ENCODE measurements at regions not wholly inside any gene's neighbourhood (a gene's known extent, or its start where the extent isn't known, plus 50 kb on each side); places are given as distances from the start of the nearest gene placed in this dataset.

DNA sequence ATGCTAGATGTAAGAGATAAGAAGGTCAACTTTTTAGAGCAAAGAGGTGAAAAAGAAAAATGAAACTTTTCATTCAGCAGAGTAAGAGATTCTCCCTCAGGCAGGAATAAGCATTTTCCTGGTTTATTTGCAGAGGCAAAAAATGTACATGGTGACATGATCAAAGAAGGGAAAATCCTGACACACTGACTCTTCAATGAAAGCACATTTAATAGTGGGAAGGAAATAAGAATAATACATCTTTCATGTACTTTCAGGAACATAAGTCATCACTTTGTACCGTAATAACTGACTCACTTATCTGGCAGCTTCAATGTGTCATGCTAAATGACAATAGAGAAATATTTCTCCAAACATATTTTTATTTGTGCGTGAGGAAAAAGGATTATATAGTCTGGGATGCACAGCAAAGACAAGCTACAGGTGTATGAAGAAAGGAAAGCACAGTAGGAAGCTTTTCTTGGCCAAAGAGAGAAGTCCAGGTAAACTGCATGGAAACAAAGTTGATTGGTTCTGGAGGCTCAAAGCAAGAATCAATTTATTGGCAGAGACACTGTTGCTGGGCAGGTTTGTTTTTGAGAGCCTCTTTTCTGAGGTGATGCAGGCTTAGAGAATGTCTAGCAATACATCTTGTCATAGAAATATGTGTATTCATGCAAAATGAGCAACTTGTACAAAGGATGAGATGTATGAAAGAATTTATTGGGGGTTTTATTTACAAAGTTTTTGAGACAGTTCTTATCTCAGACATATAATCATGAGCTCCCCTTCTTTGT lies 1409.0 kb downstream of the PLA2G4A start:
- no peak for DNase-seq

DNA sequence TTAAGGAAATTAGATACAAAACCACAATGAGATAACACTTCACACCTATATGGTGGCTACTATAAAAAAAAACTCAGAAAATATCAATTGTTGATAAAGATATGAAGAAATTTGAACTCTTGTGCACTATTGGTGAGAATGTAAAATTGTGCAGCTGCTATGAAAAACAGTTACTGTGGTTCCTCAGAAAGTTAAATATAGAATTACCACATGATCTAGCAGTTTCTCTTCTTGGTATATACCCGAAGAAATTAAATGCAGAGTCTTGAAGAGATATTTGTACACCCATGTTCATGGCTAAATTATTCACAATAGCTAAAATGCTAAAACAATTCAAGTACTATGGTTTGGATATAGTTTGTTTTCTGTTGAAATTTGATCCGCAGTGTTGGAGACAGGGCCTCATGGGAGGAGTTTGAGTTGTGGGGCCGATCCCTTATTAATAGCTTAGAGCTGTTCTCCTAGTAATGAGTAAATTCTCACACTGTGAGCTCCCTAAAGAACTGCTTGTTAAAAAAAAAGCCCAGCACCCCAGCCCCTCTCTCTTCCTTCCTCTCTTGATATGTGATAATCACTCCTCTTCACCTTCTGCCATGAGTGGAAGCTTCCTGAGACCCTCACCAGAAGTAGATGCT lies 1412.1 kb downstream of the PLA2G4A start:
- DNase-seq = no peak

DNA sequence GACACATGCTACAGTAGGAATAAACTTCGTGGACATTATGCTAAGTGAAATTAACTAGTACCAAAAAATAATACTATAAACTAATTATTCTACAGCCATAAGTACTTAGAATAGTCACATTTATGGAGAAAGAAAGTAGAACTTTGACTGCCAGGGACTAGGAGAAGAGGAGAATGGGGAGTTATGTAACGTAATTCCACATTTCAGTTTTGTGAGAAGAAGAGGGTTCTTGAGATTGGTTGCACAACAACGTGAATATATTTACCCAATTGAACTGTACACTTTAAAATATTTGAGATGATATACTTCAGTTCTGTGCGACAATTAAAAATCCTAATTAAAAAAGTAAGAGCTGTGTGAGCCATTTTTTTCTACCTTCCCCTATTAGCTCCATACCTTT lies 1412.9 kb downstream of the PLA2G4A start:
- DNase-seq = no peak

DNA sequence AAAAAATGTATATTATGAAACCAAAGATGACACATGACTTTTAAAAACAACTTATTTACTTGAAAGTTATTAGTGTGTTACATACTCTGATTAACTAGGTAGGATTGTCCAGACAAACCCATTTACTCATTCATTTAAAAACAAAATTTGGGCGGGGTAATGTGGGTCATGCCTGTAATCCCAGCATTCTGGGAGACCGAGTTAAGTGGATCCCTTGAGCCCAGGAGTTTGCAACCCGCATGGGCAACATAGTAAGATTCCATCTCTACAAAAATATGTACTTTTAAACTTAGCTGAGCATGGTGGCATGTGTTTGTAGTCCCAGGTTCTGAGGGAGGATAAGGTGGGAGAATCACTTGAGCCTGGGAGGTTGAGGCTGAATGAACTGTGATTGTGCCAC lies 1414.7 kb downstream of the PLA2G4A start:
- DNase-seq = no peak

DNA sequence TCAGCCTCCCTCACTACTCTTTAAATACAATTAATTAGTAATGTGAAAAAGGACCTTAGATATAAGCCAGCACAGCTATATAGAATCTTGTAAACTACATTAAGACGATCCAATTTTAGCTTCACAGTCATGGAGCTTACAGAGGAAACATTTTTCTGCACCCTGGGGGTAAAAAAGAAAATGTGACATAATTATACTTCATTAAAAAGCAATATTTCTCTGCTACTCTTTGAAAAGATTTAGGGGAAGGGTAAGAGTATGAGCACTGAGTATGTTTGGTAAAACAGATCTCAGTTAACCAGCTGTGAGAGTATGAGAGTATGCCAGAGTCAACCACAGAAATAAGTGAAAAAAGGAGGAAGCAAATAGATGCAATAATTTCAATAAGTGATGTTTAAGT lies 1415.9 kb downstream of the PLA2G4A start:
- no peak for DNase-seq

DNA sequence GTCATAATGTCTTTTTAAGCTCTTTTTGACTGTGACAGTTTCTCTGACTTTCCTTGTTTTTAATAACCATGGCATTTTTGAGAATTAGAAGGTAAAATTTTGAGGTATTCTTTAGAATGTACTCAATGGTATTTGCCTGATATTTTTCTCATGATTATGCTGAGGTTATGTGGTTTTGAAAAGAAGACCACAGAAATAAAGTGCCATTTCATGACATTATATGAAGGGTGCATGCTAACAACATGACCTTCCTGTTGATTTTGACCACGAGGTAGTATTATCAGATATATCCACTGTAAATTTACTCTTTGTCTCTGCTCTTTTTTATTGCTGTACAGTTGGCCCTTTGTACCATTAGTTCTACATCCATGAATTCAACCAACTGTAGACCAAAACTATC lies 1418.5 kb downstream of the PLA2G4A start:
- DNase-seq = no peak

DNA sequence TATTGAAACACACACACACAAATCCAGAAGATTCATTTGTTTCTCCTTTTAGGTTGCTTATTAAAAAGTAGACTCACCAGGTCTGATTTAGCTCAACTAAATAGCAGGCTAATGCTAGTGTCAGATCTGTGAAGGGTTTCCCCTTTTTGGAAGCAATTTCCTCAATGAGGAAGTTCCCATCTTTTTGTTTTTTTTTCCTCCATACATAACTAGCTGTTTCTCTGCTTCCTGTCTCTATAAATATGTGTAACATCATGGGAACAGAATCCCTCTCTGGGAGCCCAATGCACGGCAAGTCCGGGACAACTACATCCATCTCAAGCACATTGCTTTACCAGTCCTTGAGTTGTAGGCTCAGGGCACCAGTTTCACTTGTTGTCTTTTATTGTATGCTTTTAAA lies 1421.1 kb downstream of the PLA2G4A start:
- no peak for DNase-seq

DNA sequence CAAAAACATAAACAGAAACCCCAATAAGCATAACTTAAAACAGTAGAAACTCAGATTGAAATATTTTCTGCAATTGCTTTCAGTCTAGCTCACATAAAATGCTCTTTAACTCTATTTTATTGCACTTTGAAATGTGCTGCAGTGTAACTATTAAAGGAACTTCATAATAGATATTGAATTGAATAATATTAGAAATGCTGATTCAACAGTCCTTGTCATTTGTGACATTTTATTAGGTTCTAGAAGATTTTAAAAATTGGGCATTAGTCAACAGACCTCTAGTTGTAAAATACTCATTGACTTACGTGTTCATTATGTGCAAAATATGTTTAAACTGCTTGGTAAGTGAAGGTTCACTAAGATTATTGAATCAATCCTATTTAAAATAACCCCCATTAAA lies 1422.3 kb downstream of the PLA2G4A start:
- DNase-seq = no peak

DNA sequence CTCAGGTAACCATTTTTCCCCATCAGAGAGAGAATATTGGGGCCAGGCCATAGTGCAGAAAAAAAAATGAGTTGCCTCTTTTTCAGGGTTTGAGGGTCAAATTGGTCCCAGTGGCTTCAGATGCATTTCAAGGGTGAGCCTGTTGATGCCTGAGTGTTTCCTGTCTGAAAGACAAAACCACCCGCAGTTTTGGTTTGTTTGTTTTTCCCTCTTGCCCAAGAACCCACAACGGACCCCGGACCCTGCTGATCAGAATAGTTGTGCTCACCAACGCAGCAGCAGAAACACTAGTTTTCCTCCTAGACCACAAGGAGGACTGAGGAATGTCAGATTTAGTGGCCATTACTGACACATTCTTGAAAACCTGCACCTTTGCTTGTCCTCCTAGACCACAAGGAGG lies 1433.1 kb downstream of the PLA2G4A start:
- no peak for DNase-seq

DNA sequence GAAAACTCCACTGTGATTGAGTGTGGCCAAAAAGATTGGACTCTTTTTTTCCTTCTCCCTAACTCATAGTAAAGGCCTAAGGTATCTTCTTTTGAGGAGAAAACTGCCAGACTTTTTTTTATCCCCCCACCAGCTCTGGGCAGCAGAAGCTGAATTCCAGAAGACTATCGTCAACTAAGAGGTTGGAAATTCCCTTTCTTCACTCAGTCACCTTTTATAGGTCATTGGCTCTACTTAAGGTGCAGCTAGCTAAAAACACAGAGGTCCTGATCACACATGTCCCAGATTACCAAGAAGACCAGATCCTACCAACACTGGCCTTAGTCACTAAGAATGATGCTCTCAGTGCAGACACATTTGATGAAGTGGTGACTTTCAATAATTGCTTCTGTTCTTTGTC lies 1441.2 kb downstream of the PLA2G4A start:
- DNase-seq = no peak

DNA sequence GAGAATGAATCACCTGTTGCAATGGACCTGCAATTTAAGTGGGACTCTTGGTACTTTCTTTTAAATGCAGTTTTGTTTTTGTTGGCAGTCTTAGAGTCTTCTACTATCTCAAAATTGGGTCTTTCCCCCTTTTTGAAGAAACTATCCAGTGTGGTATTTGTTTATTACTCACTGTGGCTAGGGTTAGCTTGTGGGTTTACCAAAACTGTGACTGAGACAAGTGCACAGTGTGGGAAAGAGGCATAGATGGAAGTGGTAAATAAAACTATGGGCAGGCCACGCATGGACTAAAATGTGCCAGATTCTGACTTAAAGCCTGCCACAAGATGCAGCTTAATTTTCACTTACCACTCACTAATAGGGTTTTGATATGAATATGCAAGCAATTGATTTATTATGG lies 1441.7 kb downstream of the PLA2G4A start:
- no peak for DNase-seq

DNA sequence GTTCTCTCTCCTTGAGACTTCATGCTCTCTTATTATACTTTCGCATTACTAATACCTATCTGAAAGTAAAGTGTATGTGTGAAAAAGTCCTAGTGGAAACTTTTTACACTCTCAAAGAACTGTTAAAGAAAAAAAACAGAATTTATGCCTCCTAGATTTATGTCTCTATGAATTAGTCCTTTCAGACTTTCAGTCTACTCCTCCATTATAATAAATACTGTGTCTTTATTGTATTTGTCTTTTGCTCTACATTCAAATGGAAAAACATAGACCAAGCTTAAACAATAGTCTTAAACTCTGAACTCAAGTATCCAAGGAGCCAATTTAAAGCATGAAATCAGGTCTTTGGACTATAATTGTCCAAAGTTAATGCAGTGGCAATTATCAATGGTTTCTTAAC lies 1449.0 kb downstream of the PLA2G4A start:
- no peak for DNase-seq

DNA sequence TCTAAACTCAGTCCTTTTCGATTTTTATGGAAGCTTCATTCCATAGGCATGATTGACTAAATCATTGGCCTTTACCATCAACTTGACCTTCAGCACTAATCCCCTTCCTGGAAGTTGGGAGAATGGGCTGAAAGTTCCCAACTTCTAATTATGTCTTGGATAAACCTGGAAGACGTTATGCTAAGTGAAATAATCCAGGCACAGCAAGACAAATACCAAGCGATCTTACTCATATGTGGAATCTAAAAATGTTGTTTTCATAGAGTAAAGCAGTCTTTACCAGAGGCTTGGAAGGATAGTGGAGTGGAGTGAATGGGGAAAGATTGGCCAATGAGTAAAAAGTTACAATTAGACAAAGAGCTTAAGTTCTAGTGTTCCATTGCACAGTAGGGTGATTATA lies 1453.2 kb downstream of the PLA2G4A start:
- no peak for DNase-seq

DNA sequence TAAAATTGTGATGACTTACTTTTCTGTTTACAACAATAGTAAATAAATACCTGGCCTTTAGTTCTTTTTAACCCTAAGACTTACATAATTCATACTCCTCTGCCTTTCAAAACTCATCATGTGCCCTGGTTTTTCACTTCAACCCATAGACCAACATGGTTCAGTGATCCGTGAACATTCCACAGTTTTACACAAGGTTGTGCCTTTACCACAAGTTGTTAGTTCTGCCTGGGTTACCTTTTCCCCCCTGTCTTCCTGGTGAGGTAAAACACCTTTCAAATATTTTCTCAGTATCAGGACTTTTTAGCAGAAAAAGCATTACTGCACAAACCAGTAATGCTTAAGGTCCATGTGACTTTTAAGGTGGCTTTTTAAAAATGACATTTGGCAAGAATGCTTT lies 1466.4 kb downstream of the PLA2G4A start:
- no peak for DNase-seq

DNA sequence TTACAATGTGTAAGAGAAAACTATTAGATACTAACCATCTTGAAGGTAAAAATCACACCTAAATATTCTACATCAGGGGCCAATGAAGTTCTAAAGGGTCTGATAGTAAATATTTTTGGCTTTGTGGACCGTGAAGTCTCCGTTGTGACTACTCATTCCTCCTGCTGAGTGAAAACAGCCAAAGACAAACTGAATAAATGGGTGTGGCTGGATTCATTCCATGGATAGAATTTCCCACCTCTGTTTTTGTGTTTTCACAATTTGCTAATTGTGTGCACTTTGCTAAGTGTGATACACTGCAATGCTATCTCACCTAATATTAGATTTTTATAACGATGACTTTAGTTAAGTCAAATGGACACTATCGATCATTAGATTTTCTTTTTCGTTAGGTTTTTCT lies 1474.0 kb downstream of the PLA2G4A start:
- DNase-seq = no peak

DNA sequence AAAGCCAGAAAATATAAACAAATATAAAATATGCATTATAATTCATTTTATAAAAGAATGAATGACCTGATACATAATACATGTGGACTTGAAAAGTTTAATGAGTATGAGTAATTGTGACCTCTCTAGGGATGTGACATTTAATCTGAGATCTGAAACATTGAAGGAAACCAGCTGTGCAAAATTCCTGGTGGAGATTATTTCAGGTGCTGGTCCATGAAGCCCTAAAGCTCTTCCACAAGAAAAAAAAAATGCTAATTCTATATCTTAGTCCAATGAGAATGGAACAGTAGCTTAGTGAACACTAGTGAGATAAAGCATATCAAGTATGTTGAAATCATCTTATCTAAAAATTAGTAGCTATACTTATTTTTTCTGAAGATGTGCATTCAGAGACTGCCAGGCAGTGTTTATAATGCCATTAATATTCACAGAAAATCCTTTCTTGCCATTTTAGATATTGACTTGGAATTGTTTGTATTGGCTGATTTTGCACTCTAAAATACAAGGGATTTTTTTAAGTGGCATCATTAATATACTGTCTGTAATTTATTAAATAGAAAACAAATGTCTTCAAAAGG lies 1485.9 kb downstream of the PLA2G4A start:
- no peak for DNase-seq

DNA sequence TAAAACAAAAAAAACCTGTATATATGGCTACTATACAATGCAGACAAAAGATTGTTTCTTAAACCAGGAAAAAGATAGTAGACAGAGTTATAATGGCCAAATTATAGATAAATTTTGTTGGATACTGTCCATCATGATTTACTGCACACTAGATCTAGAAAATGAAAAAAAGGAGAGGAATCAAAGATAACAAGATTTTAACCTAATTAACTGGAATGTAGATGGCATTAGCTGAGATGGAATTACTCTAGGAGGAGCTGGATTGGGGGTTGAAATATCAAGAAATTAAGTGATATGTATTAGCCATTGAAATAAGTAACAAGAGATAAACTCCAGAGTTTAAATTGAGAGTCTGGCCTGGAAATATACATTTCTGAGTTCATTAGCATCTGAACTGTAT lies 1489.1 kb downstream of the PLA2G4A start:
- no peak for DNase-seq

DNA sequence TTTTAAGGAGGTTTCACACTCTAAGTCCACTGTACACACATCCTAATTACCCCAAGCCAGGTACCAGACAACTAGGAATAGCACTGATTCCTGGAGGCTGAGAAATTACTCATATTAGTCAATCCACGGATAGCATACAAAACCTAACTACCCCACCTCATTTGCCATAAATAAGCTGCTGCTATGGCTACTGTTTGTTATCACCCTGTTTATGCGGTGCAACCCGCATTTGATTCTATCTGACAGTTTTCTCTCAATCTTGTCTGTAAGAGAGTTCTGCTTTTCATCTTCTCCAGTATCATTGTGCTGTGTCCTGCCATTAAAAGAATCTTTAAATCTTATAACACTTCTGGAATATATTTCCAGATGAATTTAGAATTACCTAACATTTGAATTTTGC lies 1496.5 kb downstream of the PLA2G4A start:
- no peak for DNase-seq

DNA sequence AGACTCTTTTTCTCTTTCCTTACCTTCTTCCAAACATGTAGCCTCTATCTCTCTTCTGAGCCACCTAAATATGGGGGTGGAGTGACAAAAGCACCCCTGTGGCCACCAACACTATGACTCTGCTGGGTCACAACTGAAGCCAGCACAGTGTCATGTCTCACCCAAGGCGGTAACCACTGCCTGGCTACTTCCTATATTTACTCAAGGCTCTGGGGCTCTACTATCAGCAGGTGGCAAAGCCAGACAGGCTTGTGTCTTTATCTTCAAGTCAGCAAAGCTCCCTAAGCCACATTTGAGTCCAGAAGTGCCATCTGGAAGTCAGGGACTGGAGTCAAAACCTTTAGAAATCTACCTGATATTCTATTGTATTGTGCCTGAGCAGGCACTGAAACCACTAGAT lies 1515.2 kb downstream of the PLA2G4A start:
- DNase-seq = no peak

DNA sequence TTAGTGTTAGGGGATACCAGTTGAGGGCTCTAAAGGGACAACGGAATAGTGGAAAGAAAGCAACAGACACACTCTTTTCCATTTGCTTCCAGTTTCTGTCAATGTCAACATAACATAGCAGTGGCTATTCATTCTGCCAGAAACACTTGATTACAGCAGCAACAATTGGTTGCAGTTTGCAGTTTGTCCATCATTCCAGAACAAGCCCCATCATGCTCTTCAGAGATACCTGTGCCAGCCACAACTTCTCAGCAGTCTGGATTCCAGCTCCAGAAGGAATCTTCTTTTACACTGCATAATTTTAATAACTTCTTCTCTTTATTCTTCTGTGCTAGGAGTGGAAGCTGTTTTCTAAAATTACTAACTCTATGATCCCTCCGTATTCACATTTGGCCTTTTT lies 1521.4 kb downstream of the PLA2G4A start:
- DNase-seq = no peak

DNA sequence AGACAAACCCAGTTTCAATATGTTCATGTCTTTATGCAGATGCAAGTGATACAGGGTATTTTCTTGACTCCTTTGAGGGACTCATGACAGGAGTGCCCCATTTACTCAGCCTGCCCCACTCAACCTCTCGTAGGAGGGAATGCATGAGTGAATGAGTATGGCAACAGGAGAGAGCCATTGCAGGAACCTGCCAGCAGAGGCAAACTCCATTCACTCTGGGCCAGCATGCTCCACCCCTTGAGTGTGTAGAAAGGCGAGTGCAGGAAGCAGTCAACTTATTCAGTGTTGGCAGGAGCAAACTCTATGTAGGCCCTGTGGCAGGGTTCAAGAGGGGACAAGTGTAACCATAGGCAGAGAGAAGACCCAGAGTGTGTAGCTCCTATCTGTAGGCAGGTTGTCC lies 1526.3 kb downstream of the PLA2G4A start:
- DNase-seq = no peak

DNA sequence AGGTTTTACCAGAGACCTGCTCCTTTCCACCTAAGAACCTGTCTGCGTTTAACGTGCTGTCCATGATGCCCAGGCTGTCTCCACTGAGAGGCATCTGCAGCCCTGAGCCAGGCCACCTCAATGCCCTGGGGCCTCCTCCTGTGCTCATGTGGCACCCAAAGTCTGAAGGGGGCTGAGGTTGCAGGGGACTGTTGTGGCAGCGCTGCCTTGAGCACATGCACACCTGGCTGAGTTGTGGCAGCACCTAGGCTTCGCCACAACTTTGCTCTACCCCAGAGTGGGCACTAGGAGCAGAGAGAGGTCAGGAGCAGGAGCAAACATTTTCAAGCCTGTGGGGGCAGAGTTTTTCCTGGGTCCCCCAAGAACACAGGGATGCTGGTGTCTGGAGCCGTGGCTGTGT lies 1527.1 kb downstream of the PLA2G4A start:
- no peak for DNase-seq

DNA sequence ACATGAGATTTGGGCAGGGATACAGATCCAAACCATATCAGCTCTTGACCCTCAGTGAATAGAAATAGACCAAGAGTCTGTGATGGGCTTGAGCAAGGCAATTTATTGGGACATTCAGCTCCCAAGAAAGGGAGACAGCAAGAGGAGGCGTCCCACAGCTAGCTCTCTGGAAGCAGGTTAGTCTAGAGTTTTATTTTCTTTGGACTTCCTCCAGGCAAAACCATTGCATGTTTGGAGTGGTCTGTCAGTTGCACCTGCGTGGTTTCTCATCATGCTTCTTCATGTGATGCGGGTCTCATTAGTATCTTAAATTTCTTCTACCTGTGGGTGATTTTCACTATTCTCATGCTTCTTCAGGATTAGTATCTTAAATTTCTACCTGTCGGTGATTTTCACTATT lies 1530.6 kb downstream of the PLA2G4A start:
- no peak for DNase-seq

DNA sequence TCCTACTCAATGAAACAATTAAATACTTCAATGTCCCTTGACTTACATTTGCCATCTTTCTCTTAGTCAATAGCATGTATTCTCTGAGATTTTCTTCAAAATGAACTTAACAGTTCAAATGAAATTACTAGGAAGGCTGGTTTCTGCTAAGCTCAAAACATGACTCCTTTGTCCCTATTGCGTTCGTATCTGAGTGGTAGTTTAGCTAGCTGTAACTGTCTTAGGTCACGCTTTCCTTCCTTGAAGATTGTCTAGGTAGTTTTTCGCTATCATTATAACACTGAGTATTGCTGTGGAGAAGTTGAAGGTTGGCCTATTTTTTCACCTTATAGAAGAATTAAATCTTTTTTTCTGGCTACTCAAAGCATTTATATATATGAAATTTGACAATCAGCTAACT lies 1535.2 kb downstream of the PLA2G4A start:
- DNase-seq = no peak
